C4-2B (cell line): ENCODE measurements at regions not wholly inside any gene's neighbourhood (a gene's known extent, or its start where the extent isn't known, plus 50 kb on each side); places are given as distances from the start of the nearest gene placed in this dataset.

Experiments used
- ZFX ChIP-seq: fragments of 450-650 bp; IDR thresholded peaks from 2 replicates; pipeline ENCODE4 v1.6.1; 2017
- TF ChIP-seq, protein P1 (sequence below): fragments of 450-650 bp; conservative IDR thresholded peaks from 2 replicates; pipeline ENCODE4 v1.5.1; 2017; ENCODE audit warnings: mild to moderate bottlenecking

DNA sequence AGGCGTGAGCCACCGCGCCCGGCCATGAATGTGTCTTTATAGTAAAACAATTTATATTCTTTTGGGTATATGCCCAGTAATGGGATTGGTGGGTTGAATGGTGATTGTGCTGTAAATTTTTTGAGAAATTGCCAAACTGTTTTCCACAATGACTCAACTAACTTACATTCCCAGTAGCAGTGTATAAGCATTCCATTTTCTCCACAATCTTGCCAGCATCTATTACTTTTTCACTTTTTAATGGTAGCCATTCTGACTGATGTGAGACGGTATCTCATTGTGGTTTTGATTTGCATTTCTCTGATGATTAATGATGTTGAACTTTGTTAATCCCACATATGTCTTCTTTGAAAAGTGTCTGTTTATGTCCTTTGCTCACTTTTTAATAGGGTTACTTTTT is 1187.9 kb downstream of the XPNPEP1 start:
- TF ChIP-seq, protein P1, sequence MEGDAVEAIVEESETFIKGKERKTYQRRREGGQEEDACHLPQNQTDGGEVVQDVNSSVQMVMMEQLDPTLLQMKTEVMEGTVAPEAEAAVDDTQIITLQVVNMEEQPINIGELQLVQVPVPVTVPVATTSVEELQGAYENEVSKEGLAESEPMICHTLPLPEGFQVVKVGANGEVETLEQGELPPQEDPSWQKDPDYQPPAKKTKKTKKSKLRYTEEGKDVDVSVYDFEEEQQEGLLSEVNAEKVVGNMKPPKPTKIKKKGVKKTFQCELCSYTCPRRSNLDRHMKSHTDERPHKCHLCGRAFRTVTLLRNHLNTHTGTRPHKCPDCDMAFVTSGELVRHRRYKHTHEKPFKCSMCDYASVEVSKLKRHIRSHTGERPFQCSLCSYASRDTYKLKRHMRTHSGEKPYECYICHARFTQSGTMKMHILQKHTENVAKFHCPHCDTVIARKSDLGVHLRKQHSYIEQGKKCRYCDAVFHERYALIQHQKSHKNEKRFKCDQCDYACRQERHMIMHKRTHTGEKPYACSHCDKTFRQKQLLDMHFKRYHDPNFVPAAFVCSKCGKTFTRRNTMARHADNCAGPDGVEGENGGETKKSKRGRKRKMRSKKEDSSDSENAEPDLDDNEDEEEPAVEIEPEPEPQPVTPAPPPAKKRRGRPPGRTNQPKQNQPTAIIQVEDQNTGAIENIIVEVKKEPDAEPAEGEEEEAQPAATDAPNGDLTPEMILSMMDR, result no peak
- no peak for TF ChIP-seq ZFX
